Esophagus muscularis mucosa (tissue), 4 donors: ENCODE measurements at regions not wholly inside any gene's neighbourhood (a gene's known extent, or its start where the extent isn't known, plus 50 kb on each side); places are given as distances from the start of the nearest gene placed in this dataset.
A peak's percentile ranks its signal among the peaks of the same experiment; 100 is the strongest.

Experiments
- DNase-seq: peaks from one replicate; pipeline ENCODE4 v3.0.0-alpha.2; 2017; ENCODE audit errors: extremely low spot score
- H3K27ac ChIP-seq, 4 donors: fragments of 200-600 bp; sonication (generic); replicated peaks in 1 of 4; 1 replicate in 3 of 4; 2 replicates in 1 of 4; pipeline ENCODE4 v1.5.1; 2016 to 2019; ENCODE audit warnings: mild to moderate bottlenecking in 1 of 4
- H3K27me3 ChIP-seq, 4 donors: fragments of 200-600 bp; sonication (generic); one replicate each; pipeline versions ENCODE4 v1.5.1 to v1.6.0; 2016 to 2019
- H3K36me3 ChIP-seq, 4 donors: fragments of 200-600 bp; sonication (generic); one replicate each; pipeline ENCODE4 v1.5.1; 2016 to 2019
- H3K4me1 ChIP-seq, 4 donors: fragments of 200-600 bp; sonication (generic); one replicate each; pipeline ENCODE4 v1.5.1; 2016 to 2019
- H3K4me3 ChIP-seq, 4 donors: fragments of 200-600 bp; sonication (generic); 1 replicate in 2 of 4; 2 replicates in 2 of 4; pipeline ENCODE4 v1.5.1; 2016 to 2019; ENCODE audit warnings: mild to moderate bottlenecking in 4 of 4, moderate library complexity in 1 of 4
- H3K9me3 ChIP-seq, 4 donors: fragments of 200-600 bp; sonication (generic); 1 replicate in 3 of 4; 2 replicates in 1 of 4; pipeline ENCODE4 v1.5.1; 2016 to 2019
- CTCF ChIP-seq, 3 experiments: fragments of 200-600 bp in 2 of 3; fragments of 450-650 bp in 1 of 3; sonication (generic) in 2 of 3; IDR thresholded peaks; one replicate each; pipeline ENCODE4 v1.5.1; 2017 to 2019; ENCODE audit warnings: antibody characterized with exemption in 3 of 3, mild to moderate bottlenecking in 2 of 3, moderate library complexity in 1 of 3
- EP300 ChIP-seq: sonication (generic); formaldehyde crosslinking; IDR thresholded peaks from one replicate; pipeline ENCODE4 v1.6.1; 2017; ENCODE audit warnings: antibody characterized with exemption
- POLR2A ChIP-seq: fragments of 450-650 bp; IDR thresholded peaks from one replicate; pipeline ENCODE4 v1.6.1; 2017; ENCODE audit warnings: antibody characterized with exemption, moderate library complexity, mild to moderate bottlenecking, low read depth
- POLR2AphosphoS5 ChIP-seq, 2 donors: sonication (generic); formaldehyde crosslinking; IDR thresholded peaks; one replicate each; pipeline ENCODE4 v1.6.1; 2017; ENCODE audit warnings: antibody characterized with exemption in 2 of 2
- WGBS: methylation state at CpG from one replicate; pipeline ENCODE4 v1.1.5; 2018; 5-methylcytosine and 5-hydroxymethylcytosine counted together
- intact Hi-C: fragments of 100-400 bp; cut with DNase I; formaldehyde crosslinking; loops from one replicate; pipeline ENCODE4 v1.15.1; 2023

DNA sequence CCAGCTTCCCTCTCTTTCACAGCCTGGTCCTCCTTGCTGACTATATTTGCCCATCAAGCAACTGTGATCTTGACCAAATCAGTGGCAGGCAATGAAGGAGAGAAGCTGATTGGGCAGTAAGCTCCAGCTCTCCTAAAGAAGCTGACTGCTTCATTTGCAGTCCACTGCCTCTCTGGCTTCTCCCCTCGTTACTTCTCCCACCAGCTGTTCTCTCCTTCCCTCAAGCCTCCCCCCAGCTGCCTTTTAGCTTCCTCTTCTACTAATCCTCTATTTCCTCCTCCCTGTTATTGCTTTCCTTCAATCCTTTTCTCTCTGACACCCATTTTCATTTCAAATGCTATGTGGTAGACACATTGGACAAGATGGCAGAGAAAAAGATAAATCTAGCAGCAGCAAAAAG, 474.7 kb upstream of the UBE2E2 start:
- intact Hi-C loops: loop anchor here (2.0 kb wide), 1 partner anchor 234 kb away; no protein-coding TSS in a partner anchor
- Histone ChIP-seq H3K4me3 (no peak overlapping the region), H3K36me3 (no peaks in the 10 kb centered on the region), H3K4me1 (peaks cover 0 to 8% (median 2%) of the 10 kb centered on the region in 4 donors), H3K27me3 (no peaks in the 10 kb centered on the region), H3K27ac (no peak overlapping the region), H3K9me3 (no peaks in the 10 kb centered on the region)
- 69% methylated on average over 1 of the region's 1 CpG for WGBS
- DNase-seq: no peak
- TF ChIP-seq POLR2A (no peak), CTCF (IDR thresholded peaks at IDR 0.05) (no peak), EP300 (no peak), POLR2AphosphoS5 (IDR thresholded peaks at IDR 0.05) (no peak)

- Histone ChIP-seq H3K4me1 (peaks cover 0 to 8% (median 2%) of the 10 kb centered on the region in 4 donors), H3K9me3 (no peaks in the 10 kb centered on the region), H3K27me3 (no peaks in the 10 kb centered on the region), H3K4me3 (no peak overlapping the region), H3K27ac (no peak overlapping the region), H3K36me3 (no peaks in the 10 kb centered on the region)
- TF ChIP-seq CTCF (IDR thresholded peaks at IDR 0.05) (no peak), POLR2A (no peak)
- no peak for DNase-seq
- intact Hi-C loops: loop anchor here (2.0 kb wide), 1 partner anchor 234 kb away; no protein-coding TSS in a partner anchor
- 82% methylated on average over 5 of the region's 5 CpGs for WGBS
Observed at GRCh38 chr3:22729212-22729611, 473.9 kb upstream of the UBE2E2 start.

DNA sequence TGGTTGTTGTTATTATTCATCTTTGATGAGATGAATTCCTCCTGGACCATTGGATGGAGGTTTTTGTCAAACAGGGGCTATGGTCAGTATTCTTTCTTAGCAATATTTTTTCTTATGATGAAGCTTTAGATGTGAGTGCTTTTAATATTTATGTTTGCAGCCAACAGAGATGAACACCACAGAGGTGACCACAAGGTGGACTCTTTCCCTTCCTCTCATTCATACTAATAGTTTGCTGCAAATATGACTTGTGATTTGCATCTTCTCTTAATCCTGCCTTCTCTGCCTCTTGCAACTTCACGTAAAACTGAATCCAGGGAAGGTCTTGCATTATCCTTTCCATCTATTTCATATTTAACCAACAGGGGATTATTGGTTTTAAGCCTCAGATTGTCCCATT, 473.1 kb upstream of the UBE2E2 start:
- Histone ChIP-seq H3K27me3 (no peaks in the 10 kb centered on the region), H3K36me3 (no peaks in the 10 kb centered on the region), H3K9me3 (no peaks in the 10 kb centered on the region), H3K4me1 (peaks cover 0 to 1% (median under 1%) of the 10 kb centered on the region in 4 donors), H3K4me3 (no peak overlapping the region), H3K27ac (no peak overlapping the region)
- TF ChIP-seq EP300 (no peak), CTCF (IDR thresholded peaks at IDR 0.05) (peak in 2 of 3 experiments; percentile 17 to 30)
- 46% methylated on average over 1 of the region's 1 CpG for WGBS
- DNase-seq: no peak
- intact Hi-C loops: loop anchor here (2.0 kb wide), 1 partner anchor 233 kb away; no protein-coding TSS in a partner anchor

DNA sequence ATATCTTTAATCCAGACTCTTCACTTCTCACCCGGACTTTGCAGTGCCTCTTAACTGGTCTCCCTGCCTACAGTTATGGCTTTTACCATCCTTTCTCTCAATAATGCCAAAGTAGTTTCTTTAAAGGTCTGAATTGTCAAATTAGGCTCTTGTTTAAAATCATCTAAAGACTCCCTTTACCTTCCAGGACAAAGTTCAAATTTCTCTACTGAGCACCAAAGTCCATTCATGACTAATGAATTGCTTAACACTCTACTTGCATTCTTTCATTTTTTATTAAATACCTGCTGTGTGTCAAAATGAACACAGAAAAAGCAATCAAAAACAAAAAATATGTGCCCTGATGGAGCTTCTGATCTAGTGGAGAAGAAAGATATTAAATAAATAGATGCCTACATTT, 472.4 kb upstream of the UBE2E2 start:
- H3K36me3 ChIP-seq: no peaks in the 10 kb centered on the region
- no peak for TF ChIP-seq POLR2A
- no peak for TF ChIP-seq EP300
- no peak for TF ChIP-seq CTCF (IDR thresholded peaks at IDR 0.05)
- TF ChIP-seq POLR2AphosphoS5 (IDR thresholded peaks at IDR 0.05): no peak
- intact Hi-C loops: no loop called here
- no peaks in the 10 kb centered on the region for H3K27me3 ChIP-seq
- WGBS: 88% methylated on average over 1 of the region's 1 CpG
- H3K27ac ChIP-seq: no peak overlapping the region
- no peaks in the 10 kb centered on the region for H3K9me3 ChIP-seq
- H3K4me3 ChIP-seq: no peak overlapping the region
- no peak for DNase-seq
- H3K4me1 ChIP-seq: no peaks in the 10 kb centered on the region

- 92% methylated on average over 1 of the region's 1 CpG for WGBS
- Histone ChIP-seq H3K36me3 (no peaks in the 10 kb centered on the region), H3K27ac (no peak overlapping the region), H3K27me3 (no peaks in the 10 kb centered on the region), H3K9me3 (no peaks in the 10 kb centered on the region), H3K4me1 (no peaks in the 10 kb centered on the region), H3K4me3 (no peak overlapping the region)
- no peak for TF ChIP-seq POLR2A
- no peak for TF ChIP-seq CTCF (IDR thresholded peaks at IDR 0.05)
- no peak for TF ChIP-seq POLR2AphosphoS5 (IDR thresholded peaks at IDR 0.05)
- intact Hi-C loops: no loop called here
- no peak for DNase-seq
Observed at GRCh38 chr3:22731901-22732300, 471.2 kb upstream of the UBE2E2 start.
